AG09309 (cell line): ENCODE measurements at regions not wholly inside any gene's neighbourhood (a gene's known extent, or its start where the extent isn't known, plus 50 kb on each side); places are given as distances from the start of the nearest gene placed in this dataset.

Experiments
- DNase-seq: peaks from one replicate; pipeline ENCODE4 v3.0.0-alpha.2; 2010; ENCODE audit warnings: low read depth
- H3K4me3 ChIP-seq: 2 replicates; pipeline ENCODE4 v1.5.1; 2011; ENCODE audit warnings: mild to moderate bottlenecking, low read depth, low read length, moderate library complexity; ENCODE audit not compliant: control insufficient read depth
- CTCF ChIP-seq: IDR thresholded peaks from 2 replicates; pipeline ENCODE4 v1.5.1; 2011; ENCODE audit warnings: mild to moderate bottlenecking, low read depth, low read length, inconsistent platforms; ENCODE audit not compliant: insufficient read depth, control insufficient read depth; ENCODE audit errors: missing control alignments

- no peak overlapping the region for H3K4me3 ChIP-seq
- no peak for DNase-seq
- TF ChIP-seq CTCF: no peak
These were observed 563.5 kb upstream of the NRSN1 start for GRCh38 chr6:23562554-23562953.

- no peak for TF ChIP-seq CTCF
- DNase-seq: no peak
- H3K4me3 ChIP-seq: no peak overlapping the region
These were observed 562.7 kb upstream of the NRSN1 start for GRCh38 chr6:23563323-23563722.

GRCh38 chr6:23566418-23566817 lies 559.6 kb upstream of the NRSN1 start:
- DNase-seq: no peak
- TF ChIP-seq CTCF: no peak

GRCh38 chr6:23568292-23568691 lies 557.7 kb upstream of the NRSN1 start:
- no peak for TF ChIP-seq CTCF
- DNase-seq: no peak
- H3K4me3 ChIP-seq: no peak overlapping the region

More at GRCh38 chr6:23566418-23566817, 559.6 kb upstream of the NRSN1 start:
- no peak overlapping the region for H3K4me3 ChIP-seq

GRCh38 chr6:23584134-23584763 lies 541.8 kb upstream of the NRSN1 start:
- no peak overlapping the region for H3K4me3 ChIP-seq
- no peak for TF ChIP-seq CTCF
- no peak for DNase-seq

GRCh38 chr6:23587582-23587981 lies 538.4 kb upstream of the NRSN1 start:
- no peak for TF ChIP-seq CTCF
- no peak overlapping the region for H3K4me3 ChIP-seq
- no peak for DNase-seq
